ENCODE measurements at regions not wholly inside any gene's neighbourhood (a gene's known extent, or its start where the extent isn't known, plus 50 kb on each side); places are given as distances from the start of the nearest gene placed in this dataset.
A peak's percentile ranks its signal among the peaks of the same experiment; 100 is the strongest.
"Not testable (repeated sequence)": the region's sequence is repeated elsewhere in the genome, so short reads cannot be mapped to it uniquely, and the experiment has no call there.

DNA sequence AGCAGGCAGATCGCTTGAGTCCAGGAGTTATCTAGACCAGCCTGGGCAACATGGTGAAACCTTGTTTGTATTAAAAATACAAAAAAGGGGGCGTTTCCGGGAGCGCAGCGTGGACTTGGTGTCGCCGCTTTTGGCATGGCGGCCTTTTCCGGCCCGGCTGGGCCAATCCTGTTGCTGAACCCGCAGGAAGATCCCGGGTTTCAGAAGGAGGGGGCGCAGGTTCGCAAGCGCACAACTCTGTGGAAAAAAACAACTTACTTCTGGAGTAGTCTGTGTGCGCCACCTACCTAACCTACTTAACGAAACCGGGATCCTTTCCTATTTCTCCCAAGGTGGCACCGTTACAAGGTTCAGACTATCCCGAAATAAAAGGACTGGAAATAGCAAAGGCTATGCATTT is 198.6 kb downstream of the MSX2 start:
- intact Hi-C loops (cut with DNase I; ENCODE audit: low total_unique reads), result no loop called here
- Histone ChIP-seq H3K27ac (no peak overlapping the region), H3K4me1 (no peaks in the 10 kb centered on the region), H3K4me3 (no peak overlapping the region), H3K36me3 (no peaks in the 10 kb centered on the region), H3K27me3 (no peaks in the 10 kb centered on the region), H3K9me3 (no peaks in the 10 kb centered on the region)
- DNase-seq (ENCODE audit: low spot score in 2 of 2), result no peak
- no peak for TF ChIP-seq POLR2A (IDR thresholded peaks at IDR 0.05)
- TF ChIP-seq POLR2AphosphoS5 (IDR thresholded peaks at IDR 0.05), result no peak
- TF ChIP-seq, protein P1, sequence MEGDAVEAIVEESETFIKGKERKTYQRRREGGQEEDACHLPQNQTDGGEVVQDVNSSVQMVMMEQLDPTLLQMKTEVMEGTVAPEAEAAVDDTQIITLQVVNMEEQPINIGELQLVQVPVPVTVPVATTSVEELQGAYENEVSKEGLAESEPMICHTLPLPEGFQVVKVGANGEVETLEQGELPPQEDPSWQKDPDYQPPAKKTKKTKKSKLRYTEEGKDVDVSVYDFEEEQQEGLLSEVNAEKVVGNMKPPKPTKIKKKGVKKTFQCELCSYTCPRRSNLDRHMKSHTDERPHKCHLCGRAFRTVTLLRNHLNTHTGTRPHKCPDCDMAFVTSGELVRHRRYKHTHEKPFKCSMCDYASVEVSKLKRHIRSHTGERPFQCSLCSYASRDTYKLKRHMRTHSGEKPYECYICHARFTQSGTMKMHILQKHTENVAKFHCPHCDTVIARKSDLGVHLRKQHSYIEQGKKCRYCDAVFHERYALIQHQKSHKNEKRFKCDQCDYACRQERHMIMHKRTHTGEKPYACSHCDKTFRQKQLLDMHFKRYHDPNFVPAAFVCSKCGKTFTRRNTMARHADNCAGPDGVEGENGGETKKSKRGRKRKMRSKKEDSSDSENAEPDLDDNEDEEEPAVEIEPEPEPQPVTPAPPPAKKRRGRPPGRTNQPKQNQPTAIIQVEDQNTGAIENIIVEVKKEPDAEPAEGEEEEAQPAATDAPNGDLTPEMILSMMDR (IDR thresholded peaks at IDR 0.05), result no peak

DNA sequence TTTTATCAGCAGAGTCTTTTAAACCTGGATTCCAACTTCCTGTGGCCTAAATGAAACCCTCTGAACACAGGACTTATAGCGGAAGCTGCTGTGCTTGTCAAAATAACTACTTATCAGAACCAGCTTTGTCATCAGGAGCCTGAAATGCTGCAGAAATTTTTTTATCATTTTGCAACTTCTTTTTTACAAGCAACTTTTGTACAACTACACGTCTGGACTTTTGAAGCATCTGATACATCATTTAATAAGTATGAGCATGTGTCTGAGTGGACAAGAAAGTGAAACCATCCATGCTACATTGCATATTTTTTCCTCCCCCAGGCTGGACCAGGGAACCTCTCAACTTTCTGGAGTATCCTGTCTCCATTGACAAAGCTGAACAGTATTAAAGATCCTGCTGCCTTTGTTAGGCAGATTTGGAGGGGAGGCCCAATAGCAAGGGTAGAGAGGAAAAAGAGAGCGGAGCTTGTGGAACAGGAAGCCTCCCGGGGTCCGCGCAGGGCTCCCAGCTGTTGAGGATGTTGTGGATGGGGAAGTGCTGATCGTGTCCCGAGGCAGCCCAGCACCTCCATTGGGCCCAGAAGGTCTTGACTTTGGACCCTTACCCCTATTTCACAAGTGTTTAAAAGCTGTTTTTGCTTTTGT is 196.6 kb downstream of the MSX2 start:
- Histone ChIP-seq H3K36me3 (no peaks in the 10 kb centered on the region), H3K4me1 (no peaks in the 10 kb centered on the region), H3K27ac (no peak overlapping the region), H3K4me3 (no peak overlapping the region), H3K9me3 (no peaks in the 10 kb centered on the region), H3K27me3 (no peaks in the 10 kb centered on the region)
- intact Hi-C loops (cut with DNase I; ENCODE audit: low total_unique reads), result no loop called here
- TF ChIP-seq POLR2AphosphoS5 (IDR thresholded peaks at IDR 0.05), result no peak
- TF ChIP-seq, protein P1 (IDR thresholded peaks at IDR 0.05), result no peak
- no peak for TF ChIP-seq POLR2A (IDR thresholded peaks at IDR 0.05)
- DNase-seq (ENCODE audit: low spot score in 2 of 2), result no peak

DNA sequence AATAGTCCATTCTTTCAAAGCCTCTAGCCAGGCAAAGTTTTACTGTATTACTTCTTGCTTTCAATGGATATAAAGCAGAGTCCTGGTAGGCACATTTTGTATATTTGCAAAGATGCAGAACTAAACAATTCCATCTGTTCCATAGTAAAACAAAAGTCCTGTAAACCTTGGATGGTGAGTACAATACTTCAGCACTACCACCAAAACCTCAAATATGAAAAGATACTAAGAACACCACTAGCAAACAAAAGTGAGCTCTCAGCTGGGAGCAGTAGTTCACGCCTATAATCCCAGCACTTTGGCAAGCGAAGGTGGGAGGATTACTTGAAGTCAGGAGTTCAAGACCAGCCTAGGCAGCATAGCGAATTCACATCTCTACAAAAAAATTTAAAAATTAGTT is 195.0 kb downstream of the MSX2 start:
- Histone ChIP-seq H3K27ac (no peak overlapping the region), H3K36me3 (no peaks in the 10 kb centered on the region), H3K4me3 (no peak overlapping the region), H3K27me3 (no peaks in the 10 kb centered on the region), H3K4me1 (no peaks in the 10 kb centered on the region), H3K9me3 (no peaks in the 10 kb centered on the region)
- intact Hi-C loops (cut with DNase I; ENCODE audit: low total_unique reads), result no loop called here
- no peak for DNase-seq (ENCODE audit: low spot score in 2 of 2)
- no peak for TF ChIP-seq POLR2AphosphoS5 (IDR thresholded peaks at IDR 0.05)
- TF ChIP-seq, protein P1 (IDR thresholded peaks at IDR 0.05), result no peak
- TF ChIP-seq POLR2A (IDR thresholded peaks at IDR 0.05), result no peak

DNA sequence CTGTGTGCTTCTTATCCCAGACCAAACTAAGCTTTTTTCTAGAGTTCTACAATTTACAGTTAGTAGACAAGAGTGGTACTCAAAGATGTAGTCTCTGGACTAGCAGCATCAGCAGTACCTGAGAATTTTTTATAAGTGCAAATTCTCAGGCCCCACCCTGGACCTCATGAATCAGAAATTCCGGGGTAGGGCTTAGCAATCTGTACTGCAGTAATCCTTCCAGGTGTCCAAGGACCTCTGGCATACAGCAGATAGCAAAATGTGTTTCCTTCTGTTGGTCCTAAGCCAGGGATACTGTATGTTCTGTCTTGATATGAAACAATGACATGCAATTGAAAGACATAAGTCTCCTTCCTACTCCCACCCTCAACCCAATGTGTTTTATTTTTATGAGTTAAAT is 194.3 kb downstream of the MSX2 start:
- Histone ChIP-seq H3K27me3 (no peaks in the 10 kb centered on the region), H3K4me3 (no peak overlapping the region), H3K4me1 (no peaks in the 10 kb centered on the region), H3K27ac (no peak overlapping the region), H3K9me3 (no peaks in the 10 kb centered on the region), H3K36me3 (no peaks in the 10 kb centered on the region)
- no peak for DNase-seq (ENCODE audit: low spot score in 2 of 2)
- TF ChIP-seq, protein P1 (IDR thresholded peaks at IDR 0.05), result no peak
- TF ChIP-seq POLR2AphosphoS5 (IDR thresholded peaks at IDR 0.05) (no peak), POLR2A (IDR thresholded peaks at IDR 0.05) (no peak)
- intact Hi-C loops (cut with DNase I; ENCODE audit: low total_unique reads), result no loop called here

DNA sequence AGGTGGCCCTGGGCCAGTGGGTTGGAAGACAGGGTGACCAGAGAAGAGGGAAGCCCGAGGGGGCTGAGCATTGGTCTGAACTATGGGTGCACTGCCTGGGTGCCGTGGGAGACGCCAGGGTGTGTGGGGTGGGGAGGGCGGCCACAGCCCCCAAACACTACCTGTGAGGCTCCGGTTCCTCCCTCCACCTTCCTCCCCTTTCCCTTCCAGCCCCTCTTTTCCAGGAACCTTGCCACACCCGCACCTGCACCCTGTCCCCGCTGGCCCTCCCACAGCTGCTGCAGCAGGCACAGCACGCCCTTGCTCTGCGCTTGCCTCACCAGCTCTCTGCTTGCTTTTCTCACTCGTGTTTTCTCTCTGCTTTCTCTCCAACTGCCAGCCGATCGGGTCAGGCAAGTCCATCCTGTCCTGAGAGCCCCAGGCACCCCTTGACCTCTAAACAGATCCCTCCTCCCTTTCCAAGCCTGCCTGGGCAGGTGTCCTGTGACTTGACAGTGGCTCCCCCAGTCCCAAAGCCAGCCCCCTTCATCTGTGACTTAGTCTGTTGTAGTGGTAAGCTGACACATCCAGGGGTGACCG is 193.7 kb downstream of the MSX2 start:
- intact Hi-C loops (cut with DNase I; ENCODE audit: low total_unique reads), result no loop called here
- peak in 1 of 2 donors; percentile 64 for DNase-seq (ENCODE audit: low spot score in 2 of 2)
- Histone ChIP-seq H3K27ac (no peak overlapping the region), H3K9me3 (no peaks in the 10 kb centered on the region), H3K27me3 (no peaks in the 10 kb centered on the region), H3K4me3 (no peak overlapping the region), H3K4me1 (no peaks in the 10 kb centered on the region), H3K36me3 (no peaks in the 10 kb centered on the region)
- no peak for TF ChIP-seq POLR2AphosphoS5 (IDR thresholded peaks at IDR 0.05)
- no peak for TF ChIP-seq POLR2A (IDR thresholded peaks at IDR 0.05)
- TF ChIP-seq, protein P1 (IDR thresholded peaks at IDR 0.05), result no peak

DNA sequence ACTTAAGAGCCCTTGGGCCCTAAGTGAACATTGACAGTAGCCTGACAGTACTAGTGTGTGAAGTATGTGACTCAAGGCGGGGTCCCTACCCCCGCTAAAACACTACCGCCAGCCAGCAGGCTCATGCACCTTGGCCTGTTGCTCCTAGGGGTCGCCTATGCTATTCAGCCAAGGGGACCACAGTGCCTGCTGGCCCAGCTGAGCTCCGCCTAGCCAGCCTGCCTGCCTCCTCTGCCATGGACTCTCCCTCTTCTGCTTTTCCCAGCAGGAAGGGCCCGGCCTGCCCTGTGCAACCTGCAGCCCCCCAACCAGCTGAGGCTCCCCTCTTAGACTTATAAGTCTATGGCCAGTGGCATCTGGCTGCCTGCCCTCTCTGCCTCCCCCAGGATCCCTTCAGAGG is 193.1 kb downstream of the MSX2 start:
- H3K27ac ChIP-seq; H3K4me1 ChIP-seq; H3K36me3 ChIP-seq; H3K4me3 ChIP-seq; H3K27me3 ChIP-seq; DNase-seq (ENCODE audit: low spot score in 2 of 2); intact Hi-C loops (cut with DNase I; ENCODE audit: low total_unique reads); H3K9me3 ChIP-seq: not testable (repeated sequence)

DNA sequence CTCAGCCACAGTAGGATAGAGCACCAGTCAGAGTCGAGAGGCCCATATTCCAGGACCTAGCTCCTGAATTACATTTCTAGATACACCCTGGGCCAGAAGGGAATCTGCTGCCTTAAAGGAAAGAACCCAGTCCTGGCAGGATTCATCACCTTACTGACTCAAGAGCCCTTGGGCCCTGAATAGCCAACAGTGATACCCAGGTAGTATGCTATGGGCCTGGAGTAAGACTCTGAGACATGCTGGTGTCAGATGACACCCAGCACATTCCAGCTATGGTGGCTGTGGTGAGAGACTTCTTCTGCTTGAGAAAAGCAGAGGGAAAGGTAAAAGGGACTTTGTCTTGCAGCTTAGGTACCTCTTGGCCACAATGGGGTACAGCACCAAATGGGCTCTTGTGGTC is 192.5 kb downstream of the MSX2 start:
- H3K4me3 ChIP-seq; intact Hi-C loops (cut with DNase I; ENCODE audit: low total_unique reads); DNase-seq (ENCODE audit: low spot score in 2 of 2); H3K9me3 ChIP-seq; H3K27me3 ChIP-seq; H3K4me1 ChIP-seq; H3K36me3 ChIP-seq; H3K27ac ChIP-seq: not testable (repeated sequence)

Data from breast epithelium (tissue), 4 donors.